Heart right ventricle (tissue), 16 donors: ENCODE measurements at regions not wholly inside any gene's neighbourhood (a gene's known extent, or its start where the extent isn't known, plus 50 kb on each side); places are given as distances from the start of the nearest gene placed in this dataset.

Source experiments
- ATAC-seq, 8 donors: fragments of 200-7000 bp; cut with Tn5 transposase; one replicate each; pipeline ENCODE4 v1.9.1; 2020; ENCODE audit warnings: mild to moderate bottlenecking in 8 of 8, moderate library complexity in 8 of 8, moderate number of reproducible peaks in 1 of 8
- DNase-seq, 2 donors: peaks; one replicate each; pipeline ENCODE4 v3.0.0-alpha.2; 2020
- H3K27ac ChIP-seq, 10 donors: fragments of 200-600 bp; sonication (generic) in 2 of 10; one replicate each; pipeline versions ENCODE4 v1.5.0 to v1.8.0; 2020 to 2022; ENCODE audit warnings: mild to moderate bottlenecking in 3 of 10
- H3K27me3 ChIP-seq, 7 donors: fragments of 200-600 bp; one replicate each; pipeline ENCODE4 v1.8.0; 2021 to 2022; ENCODE audit warnings: mild to moderate bottlenecking in 2 of 7
- H3K36me3 ChIP-seq, 9 donors: fragments of 200-600 bp; sonication (generic) in 1 of 9; one replicate each; pipeline versions ENCODE4 v1.5.0 to v1.8.0; 2020 to 2022; ENCODE audit warnings: mild to moderate bottlenecking in 2 of 9
- H3K4me1 ChIP-seq, 9 donors: fragments of 200-600 bp; sonication (generic) in 1 of 9; one replicate each; pipeline versions ENCODE4 v1.5.0 to v1.8.0; 2020 to 2022; ENCODE audit warnings: mild to moderate bottlenecking in 4 of 9
- H3K4me3 ChIP-seq, 10 donors: fragments of 200-600 bp; sonication (generic) in 2 of 10; one replicate each; pipeline versions ENCODE4 v1.5.0 to v1.8.0; 2020 to 2022; ENCODE audit warnings: mild to moderate bottlenecking in 7 of 10, moderate library complexity in 2 of 10
- H3K9me3 ChIP-seq, 11 donors: fragments of 200-600 bp in 10 of 11; sonication (generic) in 2 of 11; one replicate each; pipeline versions ENCODE4 v1.5.0 to v1.8.0; 2013 to 2022; ENCODE audit warnings: mild to moderate bottlenecking in 2 of 11, control low read depth in 1 of 11, moderate library complexity in 1 of 11
- CTCF ChIP-seq, 9 donors: fragments of 200-600 bp; sonication (generic) in 2 of 9; IDR thresholded peaks; one replicate each; pipeline versions ENCODE4 v1.5.0 to v1.8.0; 2021 to 2022; ENCODE audit warnings: antibody characterized with exemption in 9 of 9, mild to moderate bottlenecking in 5 of 9, moderate library complexity in 1 of 9
- WGBS, 2 donors: extraction: QIAGEN DNeasy Blood & Tissue Kit; methylation state at CpG; one replicate each; pipeline ENCODE4 v1.1.7; 2013; ENCODE audit warnings: inconsistent platforms in 1 of 2; 5-methylcytosine and 5-hydroxymethylcytosine counted together
- intact Hi-C, 10 donors: fragments of 100-400 bp; cut with DNase I; formaldehyde crosslinking; loops; one replicate each; pipeline versions ENCODE4 v1.11.1 to v1.14.2; 2022
- donor health status: Arrhythmogenic right ventricular cardiomyopathy.
- donor health status: ischemic (EF 13 %, LVEDD 7.1; RV severe dilation, severe dysfunction).
- donor health status: healthy with polysubstance abuse.
- donor health status: DM: no; HTN: yes; CAD: no.
- donor health status: DM: no; HTN: no; CAD: no.
- donor health status: ischemic (EF 25% LVEDD 6.9; RV normal size, moderate dysfunction).
- donor health status: ischemic (EF 25% LVEDD 5.7; RV mildly dilated, moderate dysfunction).
- donor health status: healthy.
- donor health status: DM: yes; HTN: yes; CAD: no.
- donor health status: Ischemic cardiomyopathy.
- donor health status: ischemic (EF 35%, LVEDD 5.7; RV mildly dilated, moderate dysfunction).
- donor health status: nonischemic (EF 11% LVEDD 7.7; RV severe dilation, severe dysfunction).
- donor health status: DM: yes; HTN: yes; CAD: no.
- donor health status: PGD.
- donor health status: ischemic (EF 29% LVEDD 5.4; RV normal size, mild dysfunction).
- donor health status: nonischemic (EF 23%, LVEDD 6.1; RV moderate dilation, normal function).

DNA sequence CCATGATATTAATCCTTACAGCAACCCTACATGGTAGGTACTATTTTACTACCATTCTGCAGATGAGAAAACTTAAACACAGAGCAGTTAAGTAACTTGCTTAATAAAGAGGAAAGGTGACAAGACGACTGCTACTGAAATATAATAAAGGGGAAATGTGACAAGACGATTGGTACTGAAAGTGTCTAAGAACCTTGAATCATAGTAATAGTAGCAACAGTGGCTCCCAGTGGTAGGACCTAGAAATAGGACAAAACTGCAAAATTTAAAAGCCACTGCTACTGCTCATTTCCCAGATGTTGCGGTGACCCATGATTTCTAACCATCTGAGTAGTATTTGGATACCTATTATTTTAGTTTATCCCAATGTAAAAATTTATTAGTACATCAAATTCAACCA lies 89.5 kb downstream of the TASL start:
- Histone ChIP-seq H3K4me1 (no peaks in the 10 kb centered on the region), H3K36me3 (no peaks in the 10 kb centered on the region), H3K9me3 (no peaks in the 10 kb centered on the region), H3K4me3 (no peak overlapping the region), H3K27me3 (peaks cover 0 to 18% (median 0%) of the 10 kb centered on the region in 7 donors), H3K27ac (no peak overlapping the region)
- DNase-seq: no peak
- 33 to 36% methylated on average over 3 of the region's 3 CpGs for WGBS, 2 donors
- no peak for TF ChIP-seq CTCF (IDR thresholded peaks at IDR 0.05)
- no peak for ATAC-seq
- intact Hi-C loops: no loop called here

DNA sequence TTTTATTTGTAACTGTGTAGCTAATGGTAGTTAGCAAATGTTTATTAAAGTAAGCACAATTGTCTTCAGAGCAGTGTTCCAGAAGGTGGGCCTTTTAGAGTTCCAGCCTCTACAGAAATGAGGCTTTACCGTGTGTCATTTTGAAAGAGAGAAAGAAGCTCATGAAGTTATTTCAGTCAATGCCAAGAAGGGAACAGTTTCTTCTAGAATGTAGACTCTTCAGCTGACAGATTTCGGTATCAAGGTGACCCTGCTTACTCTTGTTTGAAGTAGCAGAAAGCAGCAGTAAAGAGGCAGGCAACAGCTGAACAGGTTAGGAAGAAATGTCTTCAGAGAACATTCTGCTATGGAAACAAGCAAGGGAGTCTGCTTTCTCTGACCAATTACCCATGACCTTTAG lies 93.6 kb downstream of the TASL start:
- Histone ChIP-seq H3K27ac (no peak overlapping the region), H3K4me3 (no peak overlapping the region), H3K4me1 (no peaks in the 10 kb centered on the region), H3K9me3 (no peaks in the 10 kb centered on the region), H3K27me3 (peaks cover 0 to 18% (median 0%) of the 10 kb centered on the region in 7 donors), H3K36me3 (no peaks in the 10 kb centered on the region)
- ATAC-seq: no peak
- WGBS, 2 donors: 67 to 73% methylated on average over 2 of the region's 2 CpGs
- no peak for TF ChIP-seq CTCF (IDR thresholded peaks at IDR 0.05)
- DNase-seq: no peak
- intact Hi-C loops: no loop called here

GRCh38 chrX:30468471-30468870 lies 109.1 kb downstream of the TASL start:
- no peak overlapping the region for H3K27ac ChIP-seq
- no peak for DNase-seq

More at GRCh38 chrX:30468471-30468870, 109.1 kb downstream of the TASL start:
- no peaks in the 10 kb centered on the region for H3K36me3 ChIP-seq
- no peaks in the 10 kb centered on the region for H3K9me3 ChIP-seq
- intact Hi-C loops: no loop called here
- no peak overlapping the region for H3K4me3 ChIP-seq
- no peaks in the 10 kb centered on the region for H3K4me1 ChIP-seq
- TF ChIP-seq CTCF (IDR thresholded peaks at IDR 0.05): no peak
- peaks cover 0 to 14% (median 0%) of the 10 kb centered on the region in 7 donors for H3K27me3 ChIP-seq
- WGBS, 2 donors: 36 to 37% methylated on average over 3 of the region's 3 CpGs
- ATAC-seq: no peak
